Neural progenitor cell (in vitro differentiated cells): ENCODE measurements at regions not wholly inside any gene's neighbourhood (a gene's known extent, or its start where the extent isn't known, plus 50 kb on each side); places are given as distances from the start of the nearest gene placed in this dataset.
"Not testable (repeated sequence)": the region's sequence is repeated elsewhere in the genome, so short reads cannot be mapped to it uniquely, and the experiment has no call there.

ENCODE experiments used
- DNase-seq: peaks from one replicate; pipeline ENCODE4 v3.0.0-alpha.2; 2016; ENCODE audit warnings: low spot score
- H2AFZ ChIP-seq: fragments of 200-600 bp; sonication (generic); replicated peaks from 2 replicates; pipeline ENCODE4 v1.6.1; 2016; ENCODE audit warnings: antibody characterized with exemption
- H3F3A ChIP-seq: fragments of 200-600 bp; sonication (generic); 2 replicates; pipeline ENCODE4 v1.6.1; 2016; ENCODE audit warnings: antibody characterized with exemption, low read depth
- H3K27ac ChIP-seq: fragments of 200-600 bp; sonication (generic); 2 replicates; pipeline ENCODE4 v1.5.1; 2016; ENCODE audit warnings: mild to moderate bottlenecking
- H3K27me3 ChIP-seq: fragments of 200-600 bp; sonication (generic); 2 replicates; pipeline ENCODE4 v1.6.1; 2016; ENCODE audit warnings: mild to moderate bottlenecking, moderate library complexity
- H3K36me3 ChIP-seq: fragments of 200-600 bp; sonication (generic); 2 replicates; pipeline ENCODE4 v1.5.1; 2016
- H3K4me1 ChIP-seq: fragments of 200-600 bp; sonication (generic); 2 replicates; pipeline ENCODE4 v1.6.1; 2016; ENCODE audit warnings: mixed run types
- H3K4me2 ChIP-seq: fragments of 200-600 bp; sonication (generic); 2 replicates; pipeline ENCODE4 v1.6.1; 2016
- H3K4me3 ChIP-seq: fragments of 200-600 bp; sonication (generic); 2 replicates; pipeline ENCODE4 v1.5.1; 2016
- H3K79me2 ChIP-seq: fragments of 200-600 bp; sonication (generic); 2 replicates; pipeline ENCODE4 v1.6.1; 2016; ENCODE audit warnings: low read depth
- H3K9ac ChIP-seq: fragments of 200-600 bp; sonication (generic); 2 replicates; pipeline ENCODE4 v1.6.1; 2016
- H3K9me3 ChIP-seq: fragments of 200-600 bp; sonication (generic); 2 replicates; pipeline ENCODE4 v1.5.1; 2016; ENCODE audit warnings: low read depth
- H4K20me1 ChIP-seq: fragments of 200-600 bp; sonication (generic); 2 replicates; pipeline ENCODE4 v1.6.1; 2016; ENCODE audit warnings: low read depth
- H3K27ac Mint-ChIP-seq: 3 replicates; pipeline ENCODE4 v1.8.0; 2021; ENCODE audit warnings: mixed read lengths
- H3K27me3 Mint-ChIP-seq: 2 replicates; pipeline ENCODE4 v1.8.0; 2022; ENCODE audit warnings: low read depth, mild to moderate bottlenecking, inconsistent platforms, moderate library complexity, mixed read lengths; ENCODE audit not compliant: insufficient read depth
- H3K36me3 Mint-ChIP-seq: 3 replicates; pipeline ENCODE4 v1.8.0; 2021; ENCODE audit warnings: mixed read lengths
- H3K4me1 Mint-ChIP-seq: 3 replicates; pipeline ENCODE4 v1.8.0; 2021; ENCODE audit warnings: mixed read lengths
- H3K4me3 Mint-ChIP-seq: 3 replicates; pipeline ENCODE4 v1.8.0; 2021; ENCODE audit warnings: mild to moderate bottlenecking, moderate library complexity, mixed read lengths
- H3K9me3 Mint-ChIP-seq: 3 replicates; pipeline ENCODE4 v1.8.0; 2020; ENCODE audit warnings: mixed read lengths
- CTCF ChIP-seq: fragments of 200-600 bp; sonication (generic); IDR thresholded peaks from 2 replicates; pipeline ENCODE4 v1.5.1; 2017; ENCODE audit warnings: antibody characterized with exemption, mild to moderate bottlenecking
- EZH2 ChIP-seq: fragments of 200-600 bp; sonication (generic); IDR thresholded peaks from 2 replicates; pipeline ENCODE4 v1.6.1; 2017; ENCODE audit warnings: antibody characterized with exemption, mild to moderate bottlenecking, moderate library complexity
- EZH2phosphoT487 ChIP-seq: fragments of 200-600 bp; sonication (generic); IDR thresholded peaks from 2 replicates; pipeline ENCODE4 v1.6.1; 2017; ENCODE audit warnings: antibody characterized with exemption

GRCh38 chr14:105952222-105952621, 425.8 kb downstream of the TMEM121 start:
- Histone ChIP-seq H3K4me3 (no peak overlapping the region), H3F3A (no peaks in the 10 kb centered on the region), H3K4me2 (no peak overlapping the region), H3K27me3 (no peaks in the 10 kb centered on the region), H3K79me2 (no peaks in the 10 kb centered on the region), H2AFZ (no peak overlapping the region), H4K20me1 (no peaks in the 10 kb centered on the region), H3K27ac (no peak overlapping the region), H3K9ac (no peak overlapping the region), H3K4me1 (no peaks in the 10 kb centered on the region), H3K36me3 (no peaks in the 10 kb centered on the region), H3K9me3 (no peaks in the 10 kb centered on the region)
- DNase-seq, result no peak
- no peak for TF ChIP-seq EZH2phosphoT487
- no peak for TF ChIP-seq EZH2
- no peak for TF ChIP-seq CTCF
- H3K4me3 Mint-ChIP-seq, result no peak overlapping the region
- H3K27ac Mint-ChIP-seq, result no peak overlapping the region
- peaks cover 53% of the 10 kb centered on the region for H3K9me3 Mint-ChIP-seq
- H3K36me3 Mint-ChIP-seq, result no peaks in the 10 kb centered on the region
- H3K27me3 Mint-ChIP-seq, result peaks cover 3% of the 10 kb centered on the region
- H3K4me1 Mint-ChIP-seq, result no peaks in the 10 kb centered on the region

- TF ChIP-seq CTCF (no peak), EZH2 (no peak), EZH2phosphoT487 (no peak)
- Histone ChIP-seq H3K9me3 (no peaks in the 10 kb centered on the region), H3K4me3 (no peak overlapping the region), H4K20me1 (no peaks in the 10 kb centered on the region), H3K9ac (no peak overlapping the region), H3K27ac (no peak overlapping the region), H3K4me2 (no peak overlapping the region), H3K4me1 (no peaks in the 10 kb centered on the region), H3K79me2 (no peaks in the 10 kb centered on the region), H3K27me3 (no peaks in the 10 kb centered on the region), H2AFZ (no peak overlapping the region), H3F3A (no peaks in the 10 kb centered on the region), H3K36me3 (no peaks in the 10 kb centered on the region)
- peaks cover 53% of the 10 kb centered on the region for H3K9me3 Mint-ChIP-seq
- H3K4me3 Mint-ChIP-seq, result no peak overlapping the region
- H3K27me3 Mint-ChIP-seq, result peaks cover 3% of the 10 kb centered on the region
- H3K27ac Mint-ChIP-seq, result no peak overlapping the region
- H3K36me3 Mint-ChIP-seq, result no peaks in the 10 kb centered on the region
- DNase-seq, result no peak
- no peaks in the 10 kb centered on the region for H3K4me1 Mint-ChIP-seq
Measured at GRCh38 chr14:105952826-105953225, 426.4 kb downstream of the TMEM121 start.

GRCh38 chr14:105961625-105962024, 435.2 kb downstream of the TMEM121 start:
- H4K20me1 ChIP-seq, H3K79me2 ChIP-seq, H3K4me3 ChIP-seq, H3K27me3 Mint-ChIP-seq, H3K4me1 ChIP-seq, H3K27ac Mint-ChIP-seq, H3F3A ChIP-seq, H2AFZ ChIP-seq, H3K36me3 Mint-ChIP-seq, H3K4me2 ChIP-seq, H3K36me3 ChIP-seq, H3K27ac ChIP-seq, DNase-seq, H3K4me1 Mint-ChIP-seq, H3K4me3 Mint-ChIP-seq, H3K9me3 ChIP-seq, H3K27me3 ChIP-seq, H3K9ac ChIP-seq: not testable (repeated sequence)
- peaks cover 41% of the 10 kb centered on the region for H3K9me3 Mint-ChIP-seq

- no peak for TF ChIP-seq EZH2phosphoT487
- TF ChIP-seq CTCF, result no peak
- TF ChIP-seq EZH2, result no peak
- H3K9me3 ChIP-seq, result peaks cover 8% of the 10 kb centered on the region
- H3K9ac ChIP-seq, result no peak overlapping the region
- H3K27me3 ChIP-seq, result no peaks in the 10 kb centered on the region
- no peak overlapping the region for H3K27ac ChIP-seq
- H3K9me3 Mint-ChIP-seq, result peaks cover 42% of the 10 kb centered on the region
- H3K27me3 Mint-ChIP-seq, result peaks cover 4% of the 10 kb centered on the region
- H3K4me1 Mint-ChIP-seq, result no peaks in the 10 kb centered on the region
- H3K36me3 Mint-ChIP-seq, result no peaks in the 10 kb centered on the region
- no peak for DNase-seq
- no peak overlapping the region for H3K4me3 Mint-ChIP-seq
- H4K20me1 ChIP-seq, result no peaks in the 10 kb centered on the region
- H3K36me3 ChIP-seq, result no peaks in the 10 kb centered on the region
- no peak overlapping the region for H3K4me3 ChIP-seq
- H2AFZ ChIP-seq, result no peak overlapping the region
- H3F3A ChIP-seq, result no peaks in the 10 kb centered on the region
- H3K4me2 ChIP-seq, result no peak overlapping the region
- no peaks in the 10 kb centered on the region for H3K79me2 ChIP-seq
- H3K4me1 ChIP-seq, result no peaks in the 10 kb centered on the region
- no peak overlapping the region for H3K27ac Mint-ChIP-seq
Measured at GRCh38 chr14:105962532-105962931, 436.1 kb downstream of the TMEM121 start.
